HG03039 (cell line): ENCODE measurements at regions not wholly inside any gene's neighbourhood (a gene's known extent, or its start where the extent isn't known, plus 50 kb on each side); places are given as distances from the start of the nearest gene placed in this dataset.

Source experiments
- ATAC-seq: cut with Tn5 transposase; IDR thresholded peaks from one replicate; pipeline ENCODE4 v1.9.1; 2021; ENCODE audit warnings: mild to moderate bottlenecking, moderate library complexity; ENCODE audit not compliant: unreplicated experiment

GRCh38 chr12:93173178-93173957 is 204.4 kb upstream of the NUDT4 start:
- ATAC-seq = no peak

- ATAC-seq = no peak
Observed at GRCh38 chr12:93174048-93174447, 203.7 kb upstream of the NUDT4 start.

GRCh38 chr12:93174473-93174872 is 203.3 kb upstream of the NUDT4 start:
- no peak for ATAC-seq

- no peak for ATAC-seq
Observed at GRCh38 chr12:93176165-93176564, 201.6 kb upstream of the NUDT4 start.

- ATAC-seq = no peak
Observed at GRCh38 chr12:93176610-93177126, 201.1 kb upstream of the NUDT4 start.

GRCh38 chr12:93177208-93178153 is 200.2 kb upstream of the NUDT4 start:
- no peak for ATAC-seq

- ATAC-seq = no peak
Observed at GRCh38 chr12:93178154-93178878, 199.4 kb upstream of the NUDT4 start.

- no peak for ATAC-seq
Observed at GRCh38 chr12:93179792-93180191, 197.9 kb upstream of the NUDT4 start.

GRCh38 chr12:93180566-93180965 is 197.2 kb upstream of the NUDT4 start:
- ATAC-seq = no peak

- no peak for ATAC-seq
Observed at GRCh38 chr12:93181409-93181965, 196.2 kb upstream of the NUDT4 start.

GRCh38 chr12:93183940-93184671 is 193.6 kb upstream of the NUDT4 start:
- peak; percentile 64 for ATAC-seq

GRCh38 chr12:93184672-93185368 is 192.9 kb upstream of the NUDT4 start:
- no peak for ATAC-seq

GRCh38 chr12:93185369-93185741 is 192.4 kb upstream of the NUDT4 start:
- ATAC-seq = no peak

- ATAC-seq = no peak
Observed at GRCh38 chr12:93186131-93186530, 191.6 kb upstream of the NUDT4 start.

GRCh38 chr12:93186621-93187020 is 191.1 kb upstream of the NUDT4 start:
- no peak for ATAC-seq

- ATAC-seq = no peak
Observed at GRCh38 chr12:93191423-93191822, 186.3 kb upstream of the NUDT4 start.

GRCh38 chr12:93191956-93192355 is 185.8 kb upstream of the NUDT4 start:
- ATAC-seq = no peak

- ATAC-seq = no peak
Observed at GRCh38 chr12:93192878-93193277, 184.8 kb upstream of the NUDT4 start.

- ATAC-seq = no peak
Observed at GRCh38 chr12:93195511-93195910, 182.2 kb upstream of the NUDT4 start.
